ENCODE measurements at regions not wholly inside any gene's neighbourhood (a gene's known extent, or its start where the extent isn't known, plus 50 kb on each side); places are given as distances from the start of the nearest gene placed in this dataset.

- H3K27ac ChIP-seq (ENCODE audit: low read depth, low read length), result no peak overlapping the region
- H3K9me3 ChIP-seq (ENCODE audit: control insufficient read depth, insufficient read depth, low read length), result no peaks in the 10 kb centered on the region
- H3K9ac ChIP-seq (ENCODE audit: low read depth, low read length), result no peak overlapping the region
- H3K27me3 ChIP-seq (ENCODE audit: control insufficient read depth, insufficient read depth, low read length), result no peaks in the 10 kb centered on the region
- peaks cover 18% of the 10 kb centered on the region for H3K4me1 ChIP-seq (ENCODE audit: control insufficient read depth, insufficient read depth, low read length)
- no peak overlapping the region for H3K4me3 ChIP-seq (ENCODE audit: low read depth, low read length)
- no peaks in the 10 kb centered on the region for H3K36me3 ChIP-seq (ENCODE audit: control insufficient read depth, insufficient read depth, low read length)
These were observed 646.1 kb downstream of the C12orf50 start for GRCh38 chr12:87382959-87383566.

- Histone ChIP-seq H3K9ac (ENCODE audit: low read depth, low read length) (no peak overlapping the region), H3K4me1 (ENCODE audit: control insufficient read depth, insufficient read depth, low read length) (peaks cover 18% of the 10 kb centered on the region), H3K36me3 (ENCODE audit: control insufficient read depth, insufficient read depth, low read length) (no peaks in the 10 kb centered on the region), H3K27me3 (ENCODE audit: control insufficient read depth, insufficient read depth, low read length) (no peaks in the 10 kb centered on the region), H3K27ac (ENCODE audit: low read depth, low read length) (no peak overlapping the region), H3K9me3 (ENCODE audit: control insufficient read depth, insufficient read depth, low read length) (no peaks in the 10 kb centered on the region), H3K4me3 (ENCODE audit: low read depth, low read length) (no peak overlapping the region)
These were observed 646.8 kb downstream of the C12orf50 start for GRCh38 chr12:87382436-87382835.

GRCh38 chr12:87381742-87382141 lies 647.5 kb downstream of the C12orf50 start:
- H3K9ac ChIP-seq (ENCODE audit: low read depth, low read length), result no peak overlapping the region
- H3K9me3 ChIP-seq (ENCODE audit: control insufficient read depth, insufficient read depth, low read length), result no peaks in the 10 kb centered on the region
- no peak overlapping the region for H3K4me3 ChIP-seq (ENCODE audit: low read depth, low read length)
- peaks cover 18% of the 10 kb centered on the region for H3K4me1 ChIP-seq (ENCODE audit: control insufficient read depth, insufficient read depth, low read length)
- H3K36me3 ChIP-seq (ENCODE audit: control insufficient read depth, insufficient read depth, low read length), result no peaks in the 10 kb centered on the region
- H3K27me3 ChIP-seq (ENCODE audit: control insufficient read depth, insufficient read depth, low read length), result no peaks in the 10 kb centered on the region
- no peak overlapping the region for H3K27ac ChIP-seq (ENCODE audit: low read depth, low read length)

GRCh38 chr12:87378526-87378925 lies 650.7 kb downstream of the C12orf50 start:
- no peaks in the 10 kb centered on the region for H3K27me3 ChIP-seq (ENCODE audit: control insufficient read depth, insufficient read depth, low read length)
- no peak overlapping the region for H3K4me3 ChIP-seq (ENCODE audit: low read depth, low read length)
- no peak overlapping the region for H3K27ac ChIP-seq (ENCODE audit: low read depth, low read length)
- H3K9me3 ChIP-seq (ENCODE audit: control insufficient read depth, insufficient read depth, low read length), result no peaks in the 10 kb centered on the region
- no peak overlapping the region for H3K9ac ChIP-seq (ENCODE audit: low read depth, low read length)
- H3K36me3 ChIP-seq (ENCODE audit: control insufficient read depth, insufficient read depth, low read length), result no peaks in the 10 kb centered on the region
- peaks cover 3% of the 10 kb centered on the region; the same call in 1 of the 2 replicates for H3K4me1 ChIP-seq (ENCODE audit: control insufficient read depth, insufficient read depth, low read length)

- no peaks in the 10 kb centered on the region for H3K4me1 ChIP-seq (ENCODE audit: control insufficient read depth, insufficient read depth, low read length)
- H3K36me3 ChIP-seq (ENCODE audit: control insufficient read depth, insufficient read depth, low read length), result no peaks in the 10 kb centered on the region
- H3K27ac ChIP-seq (ENCODE audit: low read depth, low read length), result no peak overlapping the region
- H3K27me3 ChIP-seq (ENCODE audit: control insufficient read depth, insufficient read depth, low read length), result no peaks in the 10 kb centered on the region
- H3K9me3 ChIP-seq (ENCODE audit: control insufficient read depth, insufficient read depth, low read length), result no peaks in the 10 kb centered on the region
- H3K4me3 ChIP-seq (ENCODE audit: low read depth, low read length), result no peak overlapping the region
- no peak overlapping the region for H3K9ac ChIP-seq (ENCODE audit: low read depth, low read length)
These were observed 652.5 kb downstream of the C12orf50 start for GRCh38 chr12:87376722-87377121.

- Histone ChIP-seq H3K9ac (ENCODE audit: low read depth, low read length) (no peak overlapping the region), H3K27ac (ENCODE audit: low read depth, low read length) (no peak overlapping the region), H3K36me3 (ENCODE audit: control insufficient read depth, insufficient read depth, low read length) (no peaks in the 10 kb centered on the region), H3K9me3 (ENCODE audit: control insufficient read depth, insufficient read depth, low read length) (no peaks in the 10 kb centered on the region), H3K4me1 (ENCODE audit: control insufficient read depth, insufficient read depth, low read length) (no peaks in the 10 kb centered on the region), H3K4me3 (ENCODE audit: low read depth, low read length) (no peak overlapping the region), H3K27me3 (ENCODE audit: control insufficient read depth, insufficient read depth, low read length) (no peaks in the 10 kb centered on the region)
These were observed 660.0 kb downstream of the C12orf50 start for GRCh38 chr12:87369161-87369560.

GRCh38 chr12:87368259-87368658 lies 660.9 kb downstream of the C12orf50 start:
- H3K27me3 ChIP-seq (ENCODE audit: control insufficient read depth, insufficient read depth, low read length), result no peaks in the 10 kb centered on the region
- no peak overlapping the region for H3K9ac ChIP-seq (ENCODE audit: low read depth, low read length)
- H3K36me3 ChIP-seq (ENCODE audit: control insufficient read depth, insufficient read depth, low read length), result no peaks in the 10 kb centered on the region
- H3K27ac ChIP-seq (ENCODE audit: low read depth, low read length), result no peak overlapping the region
- H3K4me1 ChIP-seq (ENCODE audit: control insufficient read depth, insufficient read depth, low read length), result no peaks in the 10 kb centered on the region
- H3K9me3 ChIP-seq (ENCODE audit: control insufficient read depth, insufficient read depth, low read length), result no peaks in the 10 kb centered on the region
- H3K4me3 ChIP-seq (ENCODE audit: low read depth, low read length), result no peak overlapping the region

- Histone ChIP-seq H3K4me3 (ENCODE audit: low read depth, low read length) (no peak overlapping the region), H3K4me1 (ENCODE audit: control insufficient read depth, insufficient read depth, low read length) (no peaks in the 10 kb centered on the region), H3K27me3 (ENCODE audit: control insufficient read depth, insufficient read depth, low read length) (no peaks in the 10 kb centered on the region), H3K36me3 (ENCODE audit: control insufficient read depth, insufficient read depth, low read length) (no peaks in the 10 kb centered on the region), H3K27ac (ENCODE audit: low read depth, low read length) (no peak overlapping the region), H3K9me3 (ENCODE audit: control insufficient read depth, insufficient read depth, low read length) (no peaks in the 10 kb centered on the region), H3K9ac (ENCODE audit: low read depth, low read length) (no peak overlapping the region)
These were observed 663.8 kb downstream of the C12orf50 start for GRCh38 chr12:87365423-87365822.

- Histone ChIP-seq H3K9ac (ENCODE audit: low read depth, low read length) (no peak overlapping the region), H3K36me3 (ENCODE audit: control insufficient read depth, insufficient read depth, low read length) (no peaks in the 10 kb centered on the region), H3K27ac (ENCODE audit: low read depth, low read length) (no peak overlapping the region), H3K27me3 (ENCODE audit: control insufficient read depth, insufficient read depth, low read length) (no peaks in the 10 kb centered on the region), H3K9me3 (ENCODE audit: control insufficient read depth, insufficient read depth, low read length) (no peaks in the 10 kb centered on the region), H3K4me1 (ENCODE audit: control insufficient read depth, insufficient read depth, low read length) (no peaks in the 10 kb centered on the region), H3K4me3 (ENCODE audit: low read depth, low read length) (no peak overlapping the region)
These were observed 665.6 kb downstream of the C12orf50 start for GRCh38 chr12:87363497-87364084.

GRCh38 chr12:87349681-87350080 lies 679.5 kb downstream of the C12orf50 start:
- Histone ChIP-seq H3K27ac (ENCODE audit: low read depth, low read length) (no peak overlapping the region), H3K4me1 (ENCODE audit: control insufficient read depth, insufficient read depth, low read length) (no peaks in the 10 kb centered on the region), H3K9ac (ENCODE audit: low read depth, low read length) (no peak overlapping the region), H3K36me3 (ENCODE audit: control insufficient read depth, insufficient read depth, low read length) (no peaks in the 10 kb centered on the region), H3K4me3 (ENCODE audit: low read depth, low read length) (no peak overlapping the region), H3K27me3 (ENCODE audit: control insufficient read depth, insufficient read depth, low read length) (no peaks in the 10 kb centered on the region), H3K9me3 (ENCODE audit: control insufficient read depth, insufficient read depth, low read length) (no peaks in the 10 kb centered on the region)

GRCh38 chr12:87348071-87348470 lies 681.1 kb downstream of the C12orf50 start:
- no peaks in the 10 kb centered on the region for H3K36me3 ChIP-seq (ENCODE audit: control insufficient read depth, insufficient read depth, low read length)
- no peak overlapping the region for H3K4me3 ChIP-seq (ENCODE audit: low read depth, low read length)
- no peak overlapping the region for H3K27ac ChIP-seq (ENCODE audit: low read depth, low read length)
- no peaks in the 10 kb centered on the region for H3K9me3 ChIP-seq (ENCODE audit: control insufficient read depth, insufficient read depth, low read length)
- H3K27me3 ChIP-seq (ENCODE audit: control insufficient read depth, insufficient read depth, low read length), result no peaks in the 10 kb centered on the region
- H3K9ac ChIP-seq (ENCODE audit: low read depth, low read length), result no peak overlapping the region
- no peaks in the 10 kb centered on the region for H3K4me1 ChIP-seq (ENCODE audit: control insufficient read depth, insufficient read depth, low read length)
